SK-N-SH (cell line): ENCODE measurements at regions not wholly inside any gene's neighbourhood (a gene's known extent, or its start where the extent isn't known, plus 50 kb on each side); places are given as distances from the start of the nearest gene placed in this dataset.

Experiments used
- CTCF ChIP-seq: fragments of 200-600 bp; sonication (generic); IDR thresholded peaks from 2 replicates; pipeline ENCODE4 v1.6.1; 2017; ENCODE audit warnings: antibody characterized with exemption, mild to moderate bottlenecking, moderate library complexity
- MAX ChIP-seq: IDR thresholded peaks from 2 replicates; pipeline ENCODE4 v1.4.0; 2012; ENCODE audit warnings: low read depth
- NRF1 ChIP-seq: IDR thresholded peaks from 2 replicates; pipeline ENCODE4 v1.6.1; 2012; ENCODE audit warnings: low read depth, mild to moderate bottlenecking, low read length
- POLR2AphosphoS5 ChIP-seq: IDR thresholded peaks from 2 replicates; pipeline ENCODE4 v1.6.1; 2012; ENCODE audit warnings: low read depth, low read length

- TF ChIP-seq MAX: no peak
- no peak for TF ChIP-seq POLR2AphosphoS5
- TF ChIP-seq NRF1: no peak
- no peak for TF ChIP-seq CTCF
Observed at GRCh38 chr7:66867198-66867790, 53.7 kb upstream of the TMEM248 start.
